SK-N-SH treated with all-trans-retinoic acid at 6 μM for 48 hours (cell line): ENCODE measurements at regions not wholly inside any gene's neighbourhood (a gene's known extent, or its start where the extent isn't known, plus 50 kb on each side); places are given as distances from the start of the nearest gene placed in this dataset.

ENCODE experiments used
- ATAC-seq: fragments of 200-7000 bp; cut with Tn5 transposase; 3 replicates; pipeline ENCODE4 v1.9.1; 2020; ENCODE audit warnings: mild to moderate bottlenecking, moderate library complexity
- ARNTL ChIP-seq: fragments of 450-650 bp; formaldehyde crosslinking; IDR thresholded peaks from 2 replicates; pipeline ENCODE4 v1.5.0; 2020; ENCODE audit warnings: low read depth, mild to moderate bottlenecking, moderate library complexity, borderline replicate concordance
- BACH2 ChIP-seq: fragments of 250-450 bp; sonication (Bioruptor Pico); IDR thresholded peaks from 2 replicates; pipeline ENCODE4 v1.9.0; 2021; ENCODE audit warnings: mild to moderate bottlenecking, borderline replicate concordance
- CREB5 ChIP-seq: fragments of 250-450 bp; sonication (Bioruptor Pico); IDR thresholded peaks from 2 replicates; pipeline ENCODE4 v1.5.1; 2020; ENCODE audit warnings: low read depth, mild to moderate bottlenecking, moderate library complexity
- CSDC2 ChIP-seq: fragments of 250-450 bp; sonication (Bioruptor Pico); IDR thresholded peaks from 2 replicates; pipeline ENCODE4 v1.5.0; 2020; ENCODE audit warnings: mild to moderate bottlenecking, moderate library complexity
- CSRNP3 ChIP-seq: fragments of 250-450 bp; sonication (Bioruptor Pico); IDR thresholded peaks from 2 replicates; pipeline ENCODE4 v1.5.1; 2021; ENCODE audit warnings: mild to moderate bottlenecking, moderate library complexity
- ESRRG ChIP-seq: fragments of 250-450 bp; sonication (Bioruptor Pico); IDR thresholded peaks from 2 replicates; pipeline ENCODE4 v1.6.1; 2021; ENCODE audit warnings: mild to moderate bottlenecking
- ISL1 ChIP-seq: fragments of 250-450 bp; sonication (Bioruptor Pico); IDR thresholded peaks from 2 replicates; pipeline ENCODE4 v2.1.2; 2022; ENCODE audit warnings: mild to moderate bottlenecking, moderate library complexity
- OSR1 ChIP-seq: fragments of 250-450 bp; sonication (Bioruptor Pico); IDR thresholded peaks from 2 replicates; pipeline ENCODE4 v1.8.0; 2022; ENCODE audit warnings: moderate library complexity, mild to moderate bottlenecking, inconsistent platforms
- PATZ1 ChIP-seq: fragments of 250-450 bp; sonication (Bioruptor Pico); IDR thresholded peaks from 2 replicates; pipeline ENCODE4 v1.8.0; 2020; ENCODE audit warnings: mild to moderate bottlenecking, moderate library complexity, borderline replicate concordance
- POU6F1 ChIP-seq: fragments of 250-450 bp; sonication (Bioruptor Pico); IDR thresholded peaks from 2 replicates; pipeline ENCODE4 v1.8.0; 2021; ENCODE audit warnings: low read depth, mild to moderate bottlenecking, moderate library complexity, borderline replicate concordance
- PPARA ChIP-seq: fragments of 250-450 bp; sonication (Bioruptor Pico); IDR thresholded peaks from 2 replicates; pipeline ENCODE4 v1.5.0; 2020; ENCODE audit warnings: mild to moderate bottlenecking, borderline replicate concordance
- TCF4 ChIP-seq: fragments of 250-450 bp; sonication (Bioruptor Pico); IDR thresholded peaks from 2 replicates; pipeline ENCODE4 v1.8.0; 2021; ENCODE audit warnings: mild to moderate bottlenecking, moderate library complexity, borderline replicate concordance
- TOX ChIP-seq: fragments of 250-450 bp; sonication (Bioruptor Pico); IDR thresholded peaks from 2 replicates; pipeline ENCODE4 v1.8.0; 2021; ENCODE audit warnings: mild to moderate bottlenecking, moderate library complexity, borderline replicate concordance
- TSHZ2 ChIP-seq: fragments of 250-450 bp; sonication (Bioruptor Pico); IDR thresholded peaks from 2 replicates; pipeline ENCODE4 v1.5.0; 2020; ENCODE audit warnings: mild to moderate bottlenecking, moderate library complexity
- ZC3H10 ChIP-seq: fragments of 250-450 bp; sonication (Bioruptor Pico); IDR thresholded peaks from 2 replicates; pipeline ENCODE4 v1.5.1; 2021; ENCODE audit warnings: mild to moderate bottlenecking, moderate library complexity
- ZFP3 ChIP-seq: fragments of 250-450 bp; sonication (Bioruptor Pico); IDR thresholded peaks from 2 replicates; pipeline ENCODE4 v1.5.0; 2020; ENCODE audit warnings: mild to moderate bottlenecking, moderate library complexity
- ZFP30 ChIP-seq: fragments of 450-650 bp; formaldehyde crosslinking; IDR thresholded peaks from 2 replicates; pipeline ENCODE4 v1.5.0; 2022; ENCODE audit warnings: mild to moderate bottlenecking, moderate library complexity
- ZNF565 ChIP-seq: fragments of 450-650 bp; formaldehyde crosslinking; conservative IDR thresholded peaks from 2 replicates; pipeline ENCODE4 v1.5.0; 2020; ENCODE audit warnings: low read depth, mild to moderate bottlenecking, moderate library complexity
- ZNF70 ChIP-seq: fragments of 450-650 bp; formaldehyde crosslinking; IDR thresholded peaks from 2 replicates; pipeline ENCODE4 v1.5.0; 2020; ENCODE audit warnings: mild to moderate bottlenecking, moderate library complexity
- ZNF8 ChIP-seq: fragments of 450-650 bp; formaldehyde crosslinking; IDR thresholded peaks from 2 replicates; pipeline ENCODE4 v1.5.0; 2020; ENCODE audit warnings: mild to moderate bottlenecking, moderate library complexity

GRCh38 chr6:141498977-141499376, 633.7 kb upstream of the GJE1 start:
- ATAC-seq, result peak; percentile 76
- TF ChIP-seq CREB5 (CRISPR knock-in tag) (no peak), ZC3H10 (no peak), CSRNP3 (CRISPR knock-in tag) (no peak), BACH2 (CRISPR knock-in tag) (no peak), ARNTL (no peak), TSHZ2 (no peak), CSDC2 (CRISPR knock-in tag) (no peak), ISL1 (no peak), TOX (CRISPR knock-in tag) (no peak), POU6F1 (CRISPR knock-in tag) (no peak), ZFP30 (CRISPR knock-in tag) (no peak), ZNF565 (CRISPR knock-in tag) (no peak)
- TF ChIP-seq, all 23 proteins: peak for 0

- no peak for ATAC-seq
Observed at GRCh38 chr6:141492521-141493284, 640.0 kb upstream of the GJE1 start.

GRCh38 chr6:141491684-141492083, 641.0 kb upstream of the GJE1 start:
- TF ChIP-seq ZFP30 (CRISPR knock-in tag), result no peak
- no peak for TF ChIP-seq PATZ1 (CRISPR knock-in tag)
- TF ChIP-seq ZNF565 (CRISPR knock-in tag), result no peak
- no peak for TF ChIP-seq ESRRG (CRISPR knock-in tag)
- no peak for TF ChIP-seq TCF4 (CRISPR knock-in tag)
- no peak for TF ChIP-seq TOX (CRISPR knock-in tag)
- TF ChIP-seq CREB5 (CRISPR knock-in tag), result no peak
- TF ChIP-seq CSDC2 (CRISPR knock-in tag), result no peak
- no peak for TF ChIP-seq ZNF8 (CRISPR knock-in tag)
- TF ChIP-seq OSR1 (CRISPR knock-in tag), result no peak
- TF ChIP-seq ZNF70, result no peak
- no peak for TF ChIP-seq PPARA (CRISPR knock-in tag)
- TF ChIP-seq POU6F1 (CRISPR knock-in tag), result no peak
- ATAC-seq, result no peak

More at GRCh38 chr6:141492521-141493284, 640.0 kb upstream of the GJE1 start:
- TF ChIP-seq ZFP30 (CRISPR knock-in tag) (no peak), ZNF70 (no peak), ESRRG (CRISPR knock-in tag) (no peak), ZFP3 (CRISPR knock-in tag) (no peak), ZC3H10 (no peak), POU6F1 (CRISPR knock-in tag) (no peak), ZNF8 (CRISPR knock-in tag) (no peak)
